HG03565 (cell line): ENCODE measurements at regions not wholly inside any gene's neighbourhood (a gene's known extent, or its start where the extent isn't known, plus 50 kb on each side); places are given as distances from the start of the nearest gene placed in this dataset.

Experiments used
- ATAC-seq: cut with Tn5 transposase; IDR thresholded peaks from one replicate; pipeline ENCODE4 v1.9.1; 2021; ENCODE audit warnings: mild to moderate bottlenecking, moderate library complexity; ENCODE audit not compliant: unreplicated experiment

DNA sequence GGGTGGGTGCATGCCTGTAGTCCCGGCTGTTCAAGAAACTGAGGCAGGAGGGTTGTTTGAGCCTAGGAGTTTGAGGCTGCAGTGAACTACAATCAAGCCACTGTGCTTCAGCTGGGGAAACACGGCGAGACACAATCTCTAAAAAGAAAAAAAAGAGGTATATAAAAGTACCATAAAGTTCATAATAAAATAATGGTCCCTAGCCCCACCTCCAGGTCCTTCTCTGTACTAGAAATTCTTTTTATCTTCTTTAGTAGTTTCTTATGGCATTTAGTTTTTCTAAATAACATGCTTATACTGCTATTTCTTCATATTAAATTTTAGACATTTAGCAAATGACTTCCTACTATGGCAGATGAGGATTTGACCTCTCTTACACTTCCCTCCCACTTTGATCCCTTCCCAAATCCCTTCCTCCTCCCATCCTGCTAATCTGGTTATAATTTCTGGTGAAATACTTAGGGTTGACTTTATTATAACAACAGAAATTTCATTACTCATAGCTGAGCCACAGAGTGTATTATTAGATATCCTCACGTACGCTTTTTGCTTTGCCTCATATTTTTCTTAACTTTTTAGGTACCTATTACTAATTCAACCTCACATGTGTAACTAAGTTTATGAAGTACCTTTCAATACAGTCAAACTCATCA, 94.7 kb downstream of the SLC41A2 start:
- ATAC-seq = no peak

DNA sequence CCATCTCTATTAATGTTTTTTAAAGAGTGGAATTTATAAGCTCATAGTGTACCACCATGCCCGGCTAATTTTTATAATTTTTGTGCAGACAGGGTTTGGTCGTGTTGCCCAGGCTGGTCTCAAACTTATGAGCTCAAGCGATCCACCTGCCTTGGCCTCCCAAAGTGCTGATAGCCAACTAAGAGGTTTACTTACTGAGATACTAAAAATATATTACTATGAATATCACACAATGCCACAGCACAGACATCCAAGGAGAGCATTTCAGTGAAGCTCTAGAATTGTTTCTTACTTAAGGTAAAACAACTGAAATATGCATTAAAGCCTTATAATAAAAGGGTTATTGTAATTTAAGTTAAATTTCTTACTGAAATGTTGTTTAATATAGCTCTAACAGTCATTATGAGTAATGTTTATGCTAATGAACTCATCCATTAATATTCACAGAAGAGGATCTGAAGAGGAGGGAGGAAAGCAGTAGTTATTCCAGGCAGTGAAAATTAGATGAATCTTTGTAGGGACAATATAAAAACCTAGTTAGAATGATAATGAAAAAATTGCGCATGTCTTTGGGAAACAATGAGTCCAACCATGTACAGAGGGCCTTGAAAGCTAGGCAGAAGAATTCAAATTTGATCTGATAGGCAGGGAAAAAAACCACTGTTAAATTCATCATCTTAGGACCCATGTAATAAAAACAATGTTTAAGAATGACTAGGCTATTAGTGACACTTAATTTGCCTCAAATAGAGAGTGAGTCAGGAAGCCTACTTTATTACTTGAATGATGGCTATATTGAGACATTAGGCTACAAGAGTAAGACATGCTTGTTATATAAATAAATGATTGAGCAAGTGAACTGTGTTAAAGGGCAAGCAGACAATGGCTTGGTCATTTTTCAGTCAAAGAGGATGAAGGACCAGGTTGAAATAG, 99.2 kb downstream of the SLC41A2 start:
- no peak for ATAC-seq

DNA sequence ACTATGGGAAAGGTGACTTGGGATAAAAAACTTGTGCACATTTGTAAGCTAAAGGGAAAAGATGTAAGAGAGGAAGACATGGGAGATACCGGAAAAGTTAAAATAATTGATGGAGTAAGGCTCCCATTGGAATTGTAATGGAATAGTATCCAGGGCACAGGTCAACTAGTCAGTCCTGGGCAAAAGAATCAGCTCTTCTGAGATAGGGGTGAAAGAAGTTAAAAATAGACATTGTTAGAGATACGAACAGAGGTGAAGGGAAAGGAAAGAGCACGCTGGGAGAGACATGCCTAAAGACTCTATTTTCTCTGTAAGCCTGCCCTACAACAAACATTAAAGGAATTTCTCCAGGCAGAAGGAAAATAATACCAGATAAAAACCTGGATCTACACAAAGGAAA, 101.6 kb downstream of the SLC41A2 start:
- no peak for ATAC-seq

DNA sequence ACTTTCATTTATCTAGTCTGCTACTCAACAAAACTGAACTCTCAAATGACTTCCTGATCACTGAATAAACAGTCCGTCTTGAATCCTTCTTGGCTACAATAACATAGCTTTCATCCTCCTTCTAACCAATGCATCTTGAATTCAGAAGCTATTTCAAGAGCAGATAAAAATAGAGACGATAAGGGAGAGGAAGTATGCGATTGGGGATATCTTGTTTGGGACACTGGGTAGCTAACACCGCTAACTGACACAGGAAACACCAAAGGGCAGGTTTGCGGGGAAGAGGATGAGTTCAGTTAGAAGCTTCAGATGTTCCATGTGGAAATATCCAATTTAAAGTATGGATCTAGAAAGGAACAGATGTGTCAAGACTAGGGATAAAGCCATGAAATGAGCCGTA, 102.5 kb downstream of the SLC41A2 start:
- no peak for ATAC-seq

DNA sequence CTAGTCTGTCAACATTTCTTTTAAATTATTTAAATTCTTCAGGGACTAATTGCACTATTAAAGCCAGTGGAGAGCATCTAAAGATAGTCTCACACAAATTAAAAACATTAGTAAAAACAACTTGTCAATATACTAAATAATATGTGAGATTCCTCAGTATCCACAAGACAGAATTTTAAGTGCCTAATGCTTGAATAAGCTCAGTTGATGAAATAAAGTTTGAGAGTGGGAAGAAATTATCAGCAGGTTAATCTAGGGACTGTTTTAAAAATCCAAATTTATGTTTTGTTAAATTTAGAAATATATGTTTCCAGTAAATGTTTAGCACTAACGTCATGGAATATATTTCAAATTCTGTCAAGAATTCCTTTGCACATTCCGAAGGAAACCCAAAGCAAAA, 105.2 kb downstream of the SLC41A2 start:
- ATAC-seq = no peak

DNA sequence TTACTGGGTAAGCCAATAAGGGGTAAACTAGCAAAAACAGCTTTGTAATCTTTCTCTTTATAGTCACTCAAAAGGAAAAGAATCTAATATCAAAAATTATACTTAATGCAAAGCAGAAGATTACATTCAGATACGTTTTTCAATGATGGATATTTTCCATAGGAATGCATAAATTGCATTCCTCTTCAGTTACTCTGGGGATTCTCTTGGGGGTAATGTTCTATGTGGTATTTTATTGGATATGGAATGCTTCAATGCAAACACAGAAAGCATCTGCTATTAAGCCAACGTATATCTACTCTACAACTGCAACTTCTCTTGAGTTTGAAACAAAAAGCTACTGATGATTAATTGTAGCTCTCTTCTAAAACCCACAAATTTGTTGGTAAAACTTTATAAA, 106.0 kb downstream of the SLC41A2 start:
- ATAC-seq = no peak

DNA sequence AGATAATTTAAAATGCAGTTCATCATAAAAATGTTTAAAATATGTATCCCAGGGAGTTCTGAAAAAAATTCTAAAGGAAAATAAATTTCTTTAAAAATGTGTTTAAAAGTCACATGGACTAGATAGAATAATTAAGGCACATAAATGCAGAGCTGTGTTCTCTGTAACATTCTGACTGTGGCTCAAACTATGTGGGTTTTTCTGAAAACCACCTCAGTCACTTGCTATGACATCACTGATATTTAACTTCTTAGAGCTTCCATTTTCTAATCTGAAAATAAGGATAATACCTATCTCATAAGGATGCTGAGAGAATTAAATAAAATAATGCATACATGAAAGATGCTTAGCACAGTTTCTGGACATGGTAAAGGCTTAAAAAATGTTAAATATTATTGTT, 107.3 kb downstream of the SLC41A2 start:
- no peak for ATAC-seq

DNA sequence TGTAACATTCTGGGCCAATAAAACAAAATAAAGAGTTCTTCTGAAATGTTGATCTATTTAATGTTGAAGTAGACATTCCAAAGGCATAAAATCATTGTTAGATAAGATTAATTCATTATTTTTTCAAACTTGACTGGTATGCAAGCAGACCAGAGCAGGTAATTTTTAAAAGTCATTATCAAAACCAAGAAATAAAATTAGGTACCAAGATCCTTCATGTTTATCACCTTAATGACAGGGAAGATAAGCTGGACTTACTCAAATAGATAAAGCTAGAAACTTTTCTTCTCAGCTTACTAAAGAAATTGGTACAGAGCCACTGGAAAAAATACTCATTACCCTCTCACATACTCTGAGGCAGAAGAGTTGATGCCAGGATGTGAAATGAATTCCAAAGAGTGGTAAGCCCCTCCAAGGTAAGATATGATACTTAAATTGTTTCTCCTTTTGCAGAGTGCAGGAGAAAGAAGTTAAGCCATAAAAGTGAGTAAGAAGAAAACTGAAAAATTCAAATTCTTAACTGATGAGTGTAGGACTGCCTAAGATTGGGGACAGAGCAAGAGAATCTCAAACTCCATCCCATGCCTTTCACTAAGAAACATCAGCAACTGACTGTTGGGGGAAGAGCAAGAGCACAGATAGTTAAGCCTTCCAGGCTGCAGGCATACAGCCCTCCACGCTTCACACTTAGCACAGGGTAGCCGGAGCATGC, 111.9 kb downstream of the SLC41A2 start:
- ATAC-seq = no peak

DNA sequence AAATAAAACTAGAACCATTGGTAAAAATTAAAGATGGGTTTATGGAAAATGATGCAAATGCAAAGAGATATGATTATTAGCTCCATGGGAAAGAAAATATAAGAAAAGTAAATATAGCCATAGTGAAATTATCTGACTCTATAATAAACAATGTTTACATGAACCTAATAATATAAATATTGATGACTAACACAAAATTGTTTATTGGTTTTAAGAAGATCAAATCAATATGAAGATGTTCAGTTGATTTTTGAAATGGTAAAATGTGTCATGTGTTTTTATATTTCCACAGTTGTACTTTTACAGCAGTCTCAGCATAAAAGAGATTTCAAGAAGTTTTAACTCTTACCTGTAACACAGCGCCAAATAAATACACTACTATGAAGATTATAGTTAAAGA, 114.0 kb downstream of the SLC41A2 start:
- ATAC-seq = no peak

DNA sequence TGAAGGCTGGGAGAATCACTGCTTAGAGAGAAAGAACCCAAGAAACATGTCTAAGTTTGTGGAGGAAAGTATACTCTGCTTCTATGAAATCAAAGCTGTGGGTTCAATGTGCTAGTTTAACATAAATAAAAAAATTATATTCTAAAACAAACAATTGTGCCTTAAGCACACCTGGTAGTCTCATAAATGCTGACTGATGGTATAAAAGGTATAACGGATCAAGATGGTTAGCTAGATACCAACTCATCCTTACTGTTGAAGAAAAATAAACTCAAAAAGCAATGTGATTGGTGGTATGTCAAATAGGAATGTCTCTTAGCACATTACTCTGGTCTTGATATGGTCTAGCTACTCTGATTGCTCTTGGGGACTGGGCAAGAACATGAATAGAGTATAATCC, 117.8 kb downstream of the SLC41A2 start:
- ATAC-seq = no peak

DNA sequence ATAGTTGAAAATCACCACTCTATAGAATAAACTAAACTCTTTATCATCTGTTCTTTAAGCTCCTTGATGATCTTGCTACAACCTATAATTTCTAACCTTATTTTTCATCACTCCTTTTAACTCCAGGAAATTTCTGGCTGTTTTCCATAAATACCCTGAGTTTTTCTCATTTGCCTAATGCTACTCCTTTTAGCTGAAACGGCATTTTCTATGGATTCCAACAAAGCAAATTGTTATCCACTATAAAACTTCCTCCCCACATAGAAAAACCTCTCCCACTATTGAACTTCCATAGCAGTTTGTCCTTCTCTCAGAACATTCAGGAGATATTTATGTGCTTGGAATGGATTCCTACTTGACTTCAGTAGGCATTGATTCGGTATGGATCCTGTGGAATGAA, 122.8 kb downstream of the SLC41A2 start:
- ATAC-seq = no peak

DNA sequence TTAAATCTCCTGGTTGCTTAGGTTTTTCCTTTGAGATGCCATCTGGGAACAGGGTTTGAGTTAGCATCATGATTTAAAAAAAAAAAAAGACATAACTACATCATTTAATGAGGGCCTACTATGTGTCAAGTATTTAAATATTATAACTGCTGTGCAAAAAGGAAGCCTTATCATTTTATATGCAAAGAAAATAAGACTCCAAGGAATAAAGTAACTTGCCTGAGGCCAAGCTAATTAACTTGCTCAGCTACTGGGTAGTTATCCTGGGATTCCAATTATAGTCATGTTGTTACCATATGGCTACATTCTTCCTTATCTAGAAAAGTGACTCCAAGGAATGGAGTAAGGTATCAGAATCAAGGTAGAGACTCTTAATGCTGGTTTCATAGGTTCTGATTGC, 123.5 kb downstream of the SLC41A2 start:
- no peak for ATAC-seq

DNA sequence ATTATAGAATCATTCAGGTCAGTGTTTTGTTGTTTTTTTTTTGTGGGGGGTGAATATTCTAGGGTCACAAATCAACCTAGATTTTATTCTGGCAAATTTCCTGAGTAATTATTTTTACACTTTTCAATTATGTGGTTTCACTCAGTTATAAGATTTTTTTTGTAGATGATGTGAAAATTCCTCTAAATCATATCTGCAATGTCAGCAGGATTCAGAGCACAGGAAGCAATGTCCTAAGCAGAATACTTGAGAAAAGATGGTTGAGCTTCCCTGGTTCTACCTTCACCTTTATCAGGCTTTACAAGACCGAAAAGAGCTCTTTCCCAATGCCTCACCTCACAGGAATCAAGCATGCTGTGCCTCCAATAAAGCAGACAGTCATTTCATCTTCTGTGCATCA, 124.3 kb downstream of the SLC41A2 start:
- ATAC-seq = no peak

DNA sequence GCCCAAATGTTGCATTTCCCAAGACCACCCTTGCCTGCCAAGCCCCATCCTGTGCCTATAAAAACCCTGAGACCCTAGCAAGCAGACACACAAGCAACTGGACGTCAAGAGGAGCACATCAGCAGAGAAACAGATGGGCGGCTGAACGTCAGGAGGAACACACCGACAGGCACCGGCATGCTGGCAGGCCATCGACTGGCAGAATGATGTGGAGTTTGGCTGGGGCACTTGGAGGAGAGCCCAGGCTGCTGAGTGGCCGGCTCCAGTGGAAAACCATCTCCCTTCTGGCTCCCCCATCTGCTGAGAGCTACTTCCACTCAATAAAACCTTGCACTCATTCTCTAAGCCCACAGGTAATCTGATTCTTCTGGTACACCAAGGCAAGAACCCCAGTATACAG, 130.1 kb downstream of the SLC41A2 start:
- ATAC-seq = no peak

DNA sequence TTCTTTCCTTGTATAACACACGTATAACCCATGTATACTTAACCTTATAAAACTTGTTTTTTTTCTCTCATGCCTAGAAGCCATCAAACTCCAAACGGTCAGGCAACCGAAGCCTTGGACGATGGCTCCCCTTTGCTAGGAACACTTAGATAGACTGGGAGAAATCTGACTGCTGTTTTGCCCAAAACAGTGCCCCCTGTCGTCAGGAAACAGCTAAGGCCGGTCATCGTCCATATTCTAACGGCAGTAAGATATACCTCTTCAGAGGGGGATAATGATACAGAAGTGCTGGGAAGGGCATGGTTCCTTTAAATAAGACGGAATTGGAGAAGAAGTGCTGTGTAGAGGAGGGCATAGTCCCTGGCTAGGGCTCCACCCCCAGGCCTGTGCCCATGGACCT, 130.5 kb downstream of the SLC41A2 start:
- no peak for ATAC-seq

DNA sequence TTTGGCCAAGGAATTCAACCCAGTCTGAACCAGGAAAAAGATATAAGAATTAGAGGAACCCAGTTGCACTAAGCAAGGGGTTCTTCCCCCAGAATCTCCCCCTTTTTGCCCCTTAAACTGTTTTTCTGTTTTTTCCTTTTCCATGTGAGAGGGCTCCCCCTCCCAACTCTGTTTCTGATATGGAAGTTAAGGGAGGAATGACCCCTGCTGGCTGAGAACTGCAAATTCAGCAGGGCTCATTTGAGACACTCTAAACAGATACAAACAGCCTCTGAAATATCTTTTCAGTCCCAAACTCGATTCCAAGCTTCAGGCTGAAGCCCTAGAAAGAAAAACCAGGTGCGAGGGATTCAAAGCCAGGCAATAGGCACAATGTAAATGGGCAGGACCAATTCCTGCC, 132.7 kb downstream of the SLC41A2 start:
- ATAC-seq = no peak

DNA sequence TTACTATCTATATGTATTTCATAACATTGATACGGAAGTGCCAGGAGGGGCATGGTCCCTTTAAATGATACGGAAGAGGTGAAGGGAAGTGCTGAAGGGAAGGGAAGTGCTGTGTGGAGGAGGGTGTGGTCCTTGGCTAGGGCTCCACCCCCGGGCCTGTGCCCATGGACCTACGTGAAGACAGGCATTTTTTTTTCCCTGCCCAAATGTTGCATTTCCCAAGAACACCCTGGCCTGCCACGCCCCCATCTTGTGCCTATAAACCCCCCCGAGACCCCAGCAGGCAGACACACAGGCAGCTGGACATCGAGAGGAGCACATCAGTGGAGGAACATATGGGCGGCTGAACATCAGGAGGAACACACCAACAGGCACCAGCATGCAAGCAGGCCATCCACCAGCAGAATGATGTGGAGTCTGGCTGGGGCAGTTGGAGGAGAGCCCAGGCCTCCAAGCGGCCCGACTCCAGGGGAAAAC, 134.1 kb downstream of the SLC41A2 start:
- ATAC-seq = no peak

DNA sequence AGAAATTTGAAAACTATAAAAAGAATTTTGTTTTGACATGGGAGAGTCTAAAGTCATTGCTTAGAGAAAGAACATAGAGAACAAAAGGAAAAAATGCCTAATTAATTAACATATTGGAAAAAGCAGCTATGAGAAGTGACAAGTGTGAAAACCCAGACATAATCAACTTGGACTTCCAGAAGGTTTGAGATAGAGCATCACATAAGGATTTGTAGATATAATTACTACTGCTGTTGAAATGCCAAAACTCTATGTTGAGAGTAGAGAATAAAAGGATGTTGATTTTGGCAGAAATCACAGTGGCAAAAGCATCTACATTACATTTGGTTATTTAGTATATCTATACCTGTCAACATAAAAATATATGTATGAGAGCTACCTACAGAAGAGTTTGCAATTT, 135.1 kb downstream of the SLC41A2 start:
- ATAC-seq = no peak

DNA sequence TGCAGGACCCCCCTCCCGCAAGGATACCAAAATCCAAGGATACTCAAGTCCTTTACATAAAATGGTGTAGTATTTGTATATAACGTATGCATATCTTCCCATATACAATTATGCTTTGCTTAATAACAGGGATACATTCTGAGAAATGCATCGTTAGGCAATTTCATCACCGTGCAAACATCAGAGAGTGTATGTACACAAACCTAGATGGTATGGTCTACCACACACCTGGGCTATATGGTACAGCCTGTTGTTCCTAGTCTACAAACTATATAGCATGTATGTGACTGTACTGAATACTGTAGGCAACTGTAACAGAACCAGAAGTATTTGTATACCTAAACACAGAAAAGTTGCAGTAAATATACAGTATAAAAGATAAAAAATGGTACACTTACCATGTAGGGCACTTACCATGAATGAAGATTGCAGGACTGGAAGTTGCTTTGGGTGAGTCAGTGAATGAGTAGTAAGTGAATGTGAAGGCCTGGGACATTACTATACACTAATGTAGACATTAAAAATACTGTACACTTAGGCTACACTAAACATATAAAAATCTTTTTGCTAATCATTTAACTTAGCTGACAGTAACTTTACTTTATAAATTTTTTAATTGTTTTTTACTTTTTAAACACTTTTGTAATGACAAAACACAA, 141.1 kb downstream of the SLC41A2 start:
- ATAC-seq = no peak

DNA sequence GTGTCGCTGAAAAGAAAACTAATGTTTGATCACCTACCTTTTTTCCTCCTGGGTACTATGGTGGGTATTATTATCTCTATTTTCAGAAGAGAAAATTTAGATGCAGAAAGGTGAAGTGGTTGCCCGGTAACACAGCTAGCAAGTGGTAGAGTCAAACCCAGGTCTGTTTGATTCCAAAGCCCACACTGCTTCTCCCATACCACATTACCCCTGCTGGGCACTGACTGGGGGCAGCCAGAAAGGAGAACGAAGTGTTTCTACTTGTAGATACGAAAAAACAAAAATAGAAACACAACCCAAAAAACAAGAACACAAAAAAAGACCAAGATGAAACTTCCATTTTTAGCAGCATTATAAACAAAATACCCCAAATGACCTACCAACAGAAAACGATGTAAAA, 142.2 kb downstream of the SLC41A2 start:
- ATAC-seq = no peak

DNA sequence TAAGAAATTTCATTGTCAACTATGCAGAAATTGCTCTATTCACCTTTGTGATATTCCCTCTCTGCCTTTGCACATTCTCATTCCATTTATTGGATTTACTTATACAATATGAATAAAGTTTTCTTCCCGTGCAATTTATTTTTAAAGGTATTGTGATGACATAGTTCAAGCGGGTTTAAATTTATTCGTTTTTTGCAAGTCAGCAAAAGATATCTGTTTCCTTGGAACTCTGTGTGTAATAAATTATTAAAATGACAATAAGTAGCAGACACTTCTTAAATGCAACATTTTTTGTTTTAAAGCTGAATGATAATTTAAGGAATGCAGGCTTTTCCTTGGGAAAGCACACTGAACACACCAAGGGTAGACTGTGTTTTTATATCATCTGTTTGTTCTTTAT, 143.1 kb downstream of the SLC41A2 start:
- no peak for ATAC-seq
